ENCODE measurements at regions not wholly inside any gene's neighbourhood (a gene's known extent, or its start where the extent isn't known, plus 50 kb on each side); places are given as distances from the start of the nearest gene placed in this dataset.

- no peaks in the 10 kb centered on the region for H3K9me3 ChIP-seq (replicated peaks; ENCODE audit: control insufficient read depth, insufficient read depth, low read length)
- FAIRE-seq (no peak), ATAC-seq (no peak), DNase-seq (ENCODE audit: low read depth, low spot score) (no peak)
- in situ Hi-C loops (cut with MboI): no loop called here
- H3K4me2 ChIP-seq (ENCODE audit: control insufficient read depth, insufficient read depth): no peak overlapping the region
- H3K9ac ChIP-seq (ENCODE audit: control insufficient read depth, insufficient read depth, low read length): no peak overlapping the region
- TF ChIP-seq SMARCA5 (IDR thresholded peaks at IDR 0.05) (no peak), ZSCAN29 (IDR thresholded peaks at IDR 0.05) (no peak), PML (IDR thresholded peaks at IDR 0.05; ENCODE audit: low read length) (no peak), MEF2B (IDR thresholded peaks at IDR 0.05; ENCODE audit: partially characterized antibody, poor library complexity, severe bottlenecking) (no peak)
- CTCF ChIA-PET: interaction anchor here (0.9 to 2.4 kb wide), 6 partner anchors 140 to 396 kb away, joined by 3 to 5 read pairs (median 4); no protein-coding TSS in a partner anchor
- POLR2A ChIA-PET: no interaction called here
- SMC1A ChIA-PET (ENCODE audit: uncharacterized antibody, unreplicated experiment): interaction anchor here (1.9 kb wide), 1 partner anchor 143 kb away, joined by 6 read pairs; no protein-coding TSS in a partner anchor
- intact Hi-C loops (cut with micrococcal nuclease; ENCODE audit: unreplicated experiment): no loop called here
- H3K4me3 ChIP-seq: no peak overlapping the region
- H4K20me1 ChIP-seq (ENCODE audit: control insufficient read depth, insufficient read depth): no peaks in the 10 kb centered on the region
- no peak overlapping the region for H3K27ac ChIP-seq (ENCODE audit: control insufficient read depth, insufficient read depth)
- H3K27me3 ChIP-seq (replicated peaks in 1 of 2; ENCODE audit: control insufficient read depth in 2 of 2, insufficient read depth in 2 of 2, low read length in 1 of 2): no peaks in the 10 kb centered on the region
- no peaks in the 10 kb centered on the region for H3K36me3 ChIP-seq (ENCODE audit: control insufficient read depth in 2 of 2, insufficient read depth in 2 of 2, low read length in 1 of 2)
- RAD21 ChIA-PET (ENCODE audit: unreplicated experiment): interaction anchor here (0.7 to 1.0 kb wide), 2 partner anchors 119 to 207 kb away, joined by 3 read pairs; no protein-coding TSS in a partner anchor
- H3K79me2 ChIP-seq (ENCODE audit: control insufficient read depth, insufficient read depth, low read length): no peaks in the 10 kb centered on the region
- H3K4me1 ChIP-seq (ENCODE audit: control insufficient read depth, insufficient read depth, low read length): no peaks in the 10 kb centered on the region
- no peak overlapping the region for H2AFZ ChIP-seq (ENCODE audit: control insufficient read depth, low read depth, low read length)
- no TSS peak for BruUV-seq (replicated peaks)
Measured at GRCh38 chr3:152714507-152714906, 120.4 kb upstream of the P2RY1 start.

GRCh38 chr3:152717252-152717651 lies 117.7 kb upstream of the P2RY1 start:
- TF ChIP-seq NBN (IDR thresholded peaks at IDR 0.05) (no peak), EGR1 (IDR thresholded peaks at IDR 0.05; ENCODE audit: borderline replicate concordance in 1 of 2, low read depth in 2 of 2, low read length in 2 of 2) (no peak)
- Histone ChIP-seq H3K79me2 (ENCODE audit: control insufficient read depth, insufficient read depth, low read length) (no peaks in the 10 kb centered on the region), H3K27me3 (replicated peaks in 1 of 2; ENCODE audit: control insufficient read depth in 2 of 2, insufficient read depth in 2 of 2, low read length in 1 of 2) (no peaks in the 10 kb centered on the region), H4K20me1 (ENCODE audit: control insufficient read depth, insufficient read depth) (no peaks in the 10 kb centered on the region), H3K4me3 (no peak overlapping the region), H3K27ac (ENCODE audit: control insufficient read depth, insufficient read depth) (no peak overlapping the region), H3K9ac (ENCODE audit: control insufficient read depth, insufficient read depth, low read length) (no peak overlapping the region), H3K9me3 (replicated peaks; ENCODE audit: control insufficient read depth, insufficient read depth, low read length) (no peaks in the 10 kb centered on the region), H2AFZ (ENCODE audit: control insufficient read depth, low read depth, low read length) (no peak overlapping the region), H3K4me1 (ENCODE audit: control insufficient read depth, insufficient read depth, low read length) (no peaks in the 10 kb centered on the region), H3K4me2 (ENCODE audit: control insufficient read depth, insufficient read depth) (no peak overlapping the region), H3K36me3 (ENCODE audit: control insufficient read depth in 2 of 2, insufficient read depth in 2 of 2, low read length in 1 of 2) (no peaks in the 10 kb centered on the region)
- FAIRE-seq (no peak), DNase-seq (ENCODE audit: low read depth, low spot score) (no peak), ATAC-seq (no peak)
- in situ Hi-C loops (cut with MboI) (no loop called here), intact Hi-C loops (cut with micrococcal nuclease; ENCODE audit: unreplicated experiment) (no loop called here)
- no TSS peak for BruUV-seq (replicated peaks)
- RAD21 ChIA-PET (ENCODE audit: unreplicated experiment): no interaction called here
- WGBS (ENCODE audit: insufficient coverage, insufficient replicate concordance, low lambda C conversion rate, missing lambda C conversion rate): 65% methylated on average over 3 of the region's 3 CpGs
- POLR2A ChIA-PET: no interaction called here
- CTCF ChIA-PET: no interaction called here
- SMC1A ChIA-PET (ENCODE audit: uncharacterized antibody, unreplicated experiment): interaction anchor here (1.4 kb wide), 1 partner anchor 9 kb away, joined by 3 read pairs; no protein-coding TSS in a partner anchor
